OCI-LY7 (cell line): ENCODE measurements at regions not wholly inside any gene's neighbourhood (a gene's known extent, or its start where the extent isn't known, plus 50 kb on each side); places are given as distances from the start of the nearest gene placed in this dataset.

Experiments used
- CTCF ChIP-seq: fragments of 200-600 bp; sonication (generic); conservative IDR thresholded peaks from 2 replicates; pipeline ENCODE4 v1.5.1; 2014; ENCODE audit warnings: mild to moderate bottlenecking, antibody characterized with exemption, low read length, moderate library complexity, mixed read lengths
- EZH2phosphoT487 ChIP-seq: fragments of 200-600 bp; sonication (generic); IDR thresholded peaks from 2 replicates; pipeline ENCODE4 v1.6.1; 2018; ENCODE audit warnings: low read depth, borderline replicate concordance, mild to moderate bottlenecking, mixed run types, antibody characterized with exemption, low read length, moderate library complexity, mixed read lengths

GRCh38 chr17:12389421-12389820 lies 276.3 kb upstream of the MYOCD start:
- TF ChIP-seq CTCF (no peak), EZH2phosphoT487 (no peak)
